ENCODE measurements at regions not wholly inside any gene's neighbourhood (a gene's known extent, or its start where the extent isn't known, plus 50 kb on each side); places are given as distances from the start of the nearest gene placed in this dataset.

DNA sequence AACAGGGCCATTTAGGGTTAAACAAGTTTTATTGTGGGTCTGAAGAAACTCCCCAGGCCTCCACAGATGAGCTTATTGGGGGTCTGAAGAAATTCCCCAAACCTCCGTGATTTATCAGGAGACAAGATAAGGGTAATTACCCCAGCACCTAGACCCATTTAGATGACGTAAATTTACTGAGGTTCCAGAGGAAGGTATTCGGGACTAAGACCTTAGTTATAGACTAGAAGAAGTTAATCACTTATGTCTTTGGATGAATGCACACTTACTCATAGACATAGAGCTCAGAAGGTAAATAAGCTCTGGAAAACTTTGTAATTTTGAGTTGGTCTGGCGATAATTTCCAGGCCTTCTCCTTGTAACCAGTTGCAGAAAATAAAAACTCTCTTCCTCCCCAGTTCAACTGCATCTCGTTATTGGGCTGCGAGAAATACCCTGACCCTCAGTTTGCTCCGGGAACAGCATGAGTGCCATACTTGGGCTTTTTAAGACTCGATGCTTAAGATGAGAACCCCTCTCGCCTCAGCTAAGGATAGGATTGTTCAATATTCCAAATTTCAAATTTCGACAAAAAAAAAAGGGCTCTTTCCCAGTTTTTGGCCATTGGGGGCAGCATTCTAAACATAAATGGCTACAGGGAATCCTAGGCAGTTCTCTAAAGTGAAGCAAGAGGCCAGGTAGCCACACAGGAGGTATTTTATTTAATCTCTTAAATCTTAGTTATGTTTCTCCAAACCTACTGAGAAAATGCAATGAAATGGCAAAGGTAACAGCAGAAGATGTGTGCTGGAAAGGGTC, 74.7 kb upstream of the PFKP start:
- Mint-ChIP-seq H3K4me1 (no peaks in the 10 kb centered on the region), H3K9me3 (peaks cover 0 to 19% (median 8%) of the 10 kb centered on the region in 11 donors), H3K27ac (no peak overlapping the region), H3K36me3 (peaks cover 0 to 17% (median 0%) of the 10 kb centered on the region in 5 donors), H3K4me3 (no peak overlapping the region), H3K27me3 (peaks cover 7 to 35% (median 23%) of the 10 kb centered on the region in 5 donors)
- no peak overlapping the region for H3K4me3 ChIP-seq (ENCODE audit: low read length)
- no peaks in the 10 kb centered on the region for H3K27me3 ChIP-seq (ENCODE audit: control insufficient read depth in 2 of 2, insufficient read depth in 2 of 2, low read length in 2 of 2)
- CTCF ChIA-PET: no interaction called here
- DNase-seq (no peak), ATAC-seq (no peak)
- POLR2A ChIA-PET: no interaction called here
- intact Hi-C loops (cut with micrococcal nuclease): no loop called here
- peaks cover 0 to 14% (median 0%) of the 10 kb centered on the region in 3 experiments for H3K9me3 ChIP-seq (ENCODE audit: control insufficient read depth in 2 of 3, low read length in 3 of 3)
- no peak overlapping the region for H3K27ac ChIP-seq (ENCODE audit: low read depth, low read length)
- H3K36me3 ChIP-seq (ENCODE audit: control insufficient read depth in 2 of 3, insufficient read depth in 3 of 3, low read length in 3 of 3): no peaks in the 10 kb centered on the region
- H3K4me1 ChIP-seq (ENCODE audit: control insufficient read depth in 2 of 2, insufficient read depth in 2 of 2, low read length in 2 of 2): no peaks in the 10 kb centered on the region

DNA sequence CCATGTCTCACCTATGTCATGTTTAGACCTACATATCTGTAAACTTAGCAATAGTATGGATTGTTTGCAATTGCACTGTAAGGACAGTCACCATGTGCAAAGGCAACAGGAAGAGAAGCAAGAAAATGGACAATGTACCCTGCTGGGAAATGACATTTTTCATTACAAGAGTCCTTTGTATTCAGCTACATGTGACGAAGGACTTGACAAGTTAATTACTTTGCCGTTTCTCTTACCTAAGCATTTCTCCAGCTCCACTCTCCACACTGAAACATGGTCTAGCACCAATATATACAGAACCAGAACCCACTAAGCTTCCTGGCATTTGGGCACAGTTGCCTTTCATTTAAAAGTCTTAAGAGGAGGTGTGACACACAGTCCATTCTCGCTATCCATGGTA, 76.6 kb upstream of the PFKP start:
- Mint-ChIP-seq H3K36me3 (peaks cover 0 to 17% (median 0%) of the 10 kb centered on the region in 5 donors), H3K27ac (no peak overlapping the region), H3K9me3 (peaks cover 0 to 19% (median 9%) of the 10 kb centered on the region in 11 donors), H3K4me3 (no peak overlapping the region), H3K27me3 (peaks cover 20 to 51% (median 35%) of the 10 kb centered on the region in 5 donors), H3K4me1 (peaks cover 0 to 14% (median 8%) of the 10 kb centered on the region in 7 donors)
- ChIA-PET CTCF (no interaction called here), POLR2A (no interaction called here)
- no peaks in the 10 kb centered on the region for H3K4me1 ChIP-seq (ENCODE audit: control insufficient read depth in 2 of 2, insufficient read depth in 2 of 2, low read length in 2 of 2)
- intact Hi-C loops (cut with micrococcal nuclease): no loop called here
- no peak overlapping the region for H3K27ac ChIP-seq (ENCODE audit: low read depth, low read length)
- DNase-seq (no peak), ATAC-seq (no peak)
- peaks cover 0 to 14% (median 0%) of the 10 kb centered on the region in 3 experiments for H3K9me3 ChIP-seq (ENCODE audit: control insufficient read depth in 2 of 3, low read length in 3 of 3)
- H3K27me3 ChIP-seq (ENCODE audit: control insufficient read depth in 2 of 2, insufficient read depth in 2 of 2, low read length in 2 of 2): no peaks in the 10 kb centered on the region
- no peaks in the 10 kb centered on the region for H3K36me3 ChIP-seq (ENCODE audit: control insufficient read depth in 2 of 3, insufficient read depth in 3 of 3, low read length in 3 of 3)
- H3K4me3 ChIP-seq (ENCODE audit: low read length): no peak overlapping the region

DNA sequence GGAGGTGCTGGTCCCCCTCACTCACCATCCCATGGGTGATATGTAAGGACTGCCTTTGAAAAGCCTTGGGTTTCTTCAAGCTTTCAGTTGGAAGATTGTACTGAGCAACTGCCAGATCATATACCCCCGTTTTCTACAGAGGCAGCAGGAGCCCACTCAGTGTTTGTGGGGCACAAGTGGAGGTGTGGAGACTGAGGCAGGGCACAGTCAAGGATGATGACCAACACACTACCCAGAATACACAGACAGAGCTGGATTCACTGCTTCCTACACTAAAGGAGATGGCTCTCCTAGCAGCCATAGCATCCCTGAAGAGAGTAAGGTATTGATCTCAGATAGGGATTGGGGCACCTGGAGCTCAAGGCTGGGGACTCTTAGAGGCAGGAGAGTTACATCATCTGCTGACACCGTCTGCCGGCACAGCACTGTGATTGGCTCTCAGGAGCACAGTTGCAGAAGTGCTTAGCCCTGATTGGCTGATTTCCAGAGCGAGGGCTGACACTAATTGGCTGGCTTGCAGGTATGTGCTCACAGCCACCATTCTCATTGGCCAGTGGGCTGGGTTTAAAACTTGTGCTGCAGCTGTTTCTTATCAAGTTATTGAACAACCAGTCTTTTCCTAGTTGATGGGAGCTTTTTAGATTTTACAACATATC, 77.9 kb upstream of the PFKP start:
- no peak overlapping the region for H3K27ac Mint-ChIP-seq
- Histone ChIP-seq H3K27ac (ENCODE audit: low read depth, low read length) (no peak overlapping the region), H3K4me1 (ENCODE audit: control insufficient read depth in 2 of 2, insufficient read depth in 2 of 2, low read length in 2 of 2) (no peaks in the 10 kb centered on the region), H3K4me3 (ENCODE audit: low read length) (no peak overlapping the region), H3K27me3 (ENCODE audit: control insufficient read depth in 2 of 2, insufficient read depth in 2 of 2, low read length in 2 of 2) (peaks cover 0 to 4% of the 10 kb centered on the region in 2 donors), H3K36me3 (ENCODE audit: control insufficient read depth in 2 of 3, insufficient read depth in 3 of 3, low read length in 3 of 3) (no peaks in the 10 kb centered on the region), H3K9me3 (ENCODE audit: control insufficient read depth in 2 of 3, low read length in 3 of 3) (peaks cover 0 to 14% (median 0%) of the 10 kb centered on the region in 3 experiments)
- ATAC-seq: no peak
- intact Hi-C loops (cut with micrococcal nuclease): no loop called here
- peaks cover 0 to 17% (median 0%) of the 10 kb centered on the region in 5 donors for H3K36me3 Mint-ChIP-seq
- peaks cover 0 to 14% (median 8%) of the 10 kb centered on the region in 7 donors for H3K4me1 Mint-ChIP-seq
- peaks cover 20 to 60% (median 44%) of the 10 kb centered on the region in 5 donors for H3K27me3 Mint-ChIP-seq
- peaks cover 0 to 19% (median 9%) of the 10 kb centered on the region in 11 donors for H3K9me3 Mint-ChIP-seq
- no peak for DNase-seq
- POLR2A ChIA-PET: no interaction called here
- CTCF ChIA-PET: no interaction called here
- peak overlapping the region in 1 of 10 donors; percentile 52 for H3K4me3 Mint-ChIP-seq

DNA sequence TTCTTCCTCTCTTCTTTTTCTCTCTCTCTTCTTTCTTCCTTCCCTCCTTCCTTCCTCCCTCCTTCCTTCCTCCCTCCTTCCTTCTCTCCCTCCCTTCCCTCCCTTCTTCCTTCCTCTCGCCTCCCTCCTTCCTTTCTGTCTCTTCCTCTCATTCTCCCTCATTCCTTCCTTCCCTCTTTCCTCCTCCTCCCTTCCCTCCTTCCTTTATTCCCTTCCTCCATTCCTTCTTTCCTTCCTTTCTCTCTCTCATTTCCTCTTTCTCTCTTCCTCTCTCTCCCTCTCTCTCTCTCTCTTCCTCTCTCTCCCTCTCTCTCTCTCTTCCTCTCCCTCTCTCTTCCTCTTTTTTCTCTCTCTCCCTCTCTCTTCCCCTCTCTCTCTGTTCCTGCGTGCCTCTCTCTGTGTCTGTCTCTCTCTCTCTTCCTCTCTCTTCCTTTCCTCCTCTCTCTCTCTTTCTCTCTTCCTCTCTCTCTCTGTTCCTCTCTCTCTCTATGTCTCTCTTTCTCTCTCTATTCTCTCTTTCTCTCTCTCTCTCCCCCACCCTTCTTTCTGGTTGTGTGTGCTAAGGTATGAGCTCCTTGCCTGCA, 80.1 kb upstream of the PFKP start:
- peaks cover 0 to 14% (median 0%) of the 10 kb centered on the region in 3 experiments for H3K9me3 ChIP-seq (ENCODE audit: control insufficient read depth in 2 of 3, low read length in 3 of 3)
- Mint-ChIP-seq H3K27ac (no peak overlapping the region), H3K4me3 (peak overlapping the region in 1 of 10 donors; percentile 30), H3K27me3 (peaks cover 20 to 56% (median 44%) of the 10 kb centered on the region in 5 donors), H3K9me3 (peaks cover 0 to 19% (median 9%) of the 10 kb centered on the region in 11 donors), H3K4me1 (peaks cover 0 to 14% (median 8%) of the 10 kb centered on the region in 7 donors), H3K36me3 (peaks cover 0 to 17% (median 0%) of the 10 kb centered on the region in 5 donors)
- POLR2A ChIA-PET: no interaction called here
- no peak overlapping the region for H3K27ac ChIP-seq (ENCODE audit: low read depth, low read length)
- H3K27me3 ChIP-seq (ENCODE audit: control insufficient read depth in 2 of 2, insufficient read depth in 2 of 2, low read length in 2 of 2): peaks cover 0 to 4% of the 10 kb centered on the region in 2 donors
- CTCF ChIA-PET: no interaction called here
- intact Hi-C loops (cut with micrococcal nuclease): no loop called here
- no peak for DNase-seq
- H3K4me3 ChIP-seq (ENCODE audit: low read length): no peak overlapping the region
- no peaks in the 10 kb centered on the region for H3K4me1 ChIP-seq (ENCODE audit: control insufficient read depth in 2 of 2, insufficient read depth in 2 of 2, low read length in 2 of 2)
- ATAC-seq: no peak
- no peaks in the 10 kb centered on the region for H3K36me3 ChIP-seq (ENCODE audit: control insufficient read depth in 2 of 3, insufficient read depth in 3 of 3, low read length in 3 of 3)

DNA sequence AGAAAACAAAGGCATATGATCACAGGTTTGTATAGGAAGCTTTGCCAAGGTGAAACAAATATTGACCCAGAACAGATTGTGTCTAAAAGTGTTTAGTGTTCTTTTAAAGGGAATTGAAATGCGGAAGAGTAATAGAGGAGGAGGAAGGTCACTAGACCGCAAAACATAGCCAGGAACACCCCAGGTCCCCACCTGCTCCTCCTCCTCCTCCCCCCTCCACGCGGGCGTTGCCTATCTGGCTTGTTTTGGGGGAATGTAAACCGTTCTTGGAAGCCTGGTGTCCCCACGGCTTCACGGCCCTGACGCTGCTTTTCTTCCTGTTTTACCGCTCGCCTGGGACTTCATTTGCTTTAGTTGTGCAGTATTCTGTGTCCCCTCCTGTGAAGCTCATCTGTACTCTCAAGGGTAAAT, 81.0 kb upstream of the PFKP start:
- CTCF ChIA-PET: no interaction called here
- Histone ChIP-seq H3K27ac (ENCODE audit: low read depth, low read length) (no peak overlapping the region), H3K27me3 (ENCODE audit: control insufficient read depth in 2 of 2, insufficient read depth in 2 of 2, low read length in 2 of 2) (peaks cover 0 to 4% of the 10 kb centered on the region in 2 donors), H3K4me3 (ENCODE audit: low read length) (no peak overlapping the region), H3K4me1 (ENCODE audit: control insufficient read depth in 2 of 2, insufficient read depth in 2 of 2, low read length in 2 of 2) (no peaks in the 10 kb centered on the region), H3K36me3 (ENCODE audit: control insufficient read depth in 2 of 3, insufficient read depth in 3 of 3, low read length in 3 of 3) (no peaks in the 10 kb centered on the region), H3K9me3 (ENCODE audit: control insufficient read depth in 2 of 3, low read length in 3 of 3) (peaks cover 0 to 14% (median 0%) of the 10 kb centered on the region in 3 experiments)
- H3K27ac Mint-ChIP-seq: no peak overlapping the region
- peaks cover 20 to 56% (median 44%) of the 10 kb centered on the region in 5 donors for H3K27me3 Mint-ChIP-seq
- H3K36me3 Mint-ChIP-seq: peaks cover 0 to 17% (median 0%) of the 10 kb centered on the region in 5 donors
- POLR2A ChIA-PET: no interaction called here
- no peak for DNase-seq
- H3K4me1 Mint-ChIP-seq: peaks cover 0 to 14% (median 8%) of the 10 kb centered on the region in 7 donors
- peak overlapping the region in 1 of 10 donors; percentile 14 for H3K4me3 Mint-ChIP-seq
- no peak for ATAC-seq
- peaks cover 0 to 19% (median 9%) of the 10 kb centered on the region in 11 donors for H3K9me3 Mint-ChIP-seq
- intact Hi-C loops (cut with micrococcal nuclease): no loop called here

DNA sequence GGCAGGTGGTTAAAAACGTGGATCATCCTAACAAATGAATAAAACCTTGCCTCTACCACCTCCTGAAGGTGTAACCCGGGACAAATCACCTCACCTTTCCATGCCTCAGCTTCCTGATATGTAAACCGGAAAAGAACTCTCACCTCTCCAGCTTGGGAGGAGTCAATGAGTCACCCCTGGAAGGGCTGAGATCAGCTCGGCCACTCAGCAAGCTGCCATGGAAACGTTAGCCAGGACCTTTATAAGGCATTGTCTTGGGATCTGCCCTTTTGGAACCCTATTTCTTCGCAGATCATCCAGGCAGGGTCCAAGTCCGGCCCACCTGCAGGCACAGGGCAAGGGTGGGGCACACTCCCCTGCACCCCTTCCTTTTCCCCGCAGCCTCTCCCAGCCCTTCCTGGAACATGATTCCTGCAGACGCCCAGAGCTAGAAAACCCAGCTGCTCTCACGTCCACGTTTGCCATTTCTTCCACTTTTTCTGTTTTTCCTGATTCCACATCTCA, 81.6 kb upstream of the PFKP start:
- Mint-ChIP-seq H3K4me1 (peaks cover 0 to 14% (median 8%) of the 10 kb centered on the region in 7 donors), H3K4me3 (peak overlapping the region in 1 of 10 donors; percentile 14), H3K27me3 (peaks cover 20 to 56% (median 44%) of the 10 kb centered on the region in 5 donors), H3K27ac (no peak overlapping the region), H3K9me3 (peaks cover 0 to 19% (median 9%) of the 10 kb centered on the region in 11 donors), H3K36me3 (peaks cover 0 to 17% (median 0%) of the 10 kb centered on the region in 5 donors)
- Histone ChIP-seq H3K4me1 (ENCODE audit: control insufficient read depth in 2 of 2, insufficient read depth in 2 of 2, low read length in 2 of 2) (no peaks in the 10 kb centered on the region), H3K36me3 (ENCODE audit: control insufficient read depth in 2 of 3, insufficient read depth in 3 of 3, low read length in 3 of 3) (no peaks in the 10 kb centered on the region), H3K4me3 (ENCODE audit: low read length) (no peak overlapping the region), H3K27me3 (ENCODE audit: control insufficient read depth in 2 of 2, insufficient read depth in 2 of 2, low read length in 2 of 2) (peaks cover 0 to 4% of the 10 kb centered on the region in 2 donors), H3K9me3 (ENCODE audit: control insufficient read depth in 2 of 3, low read length in 3 of 3) (peaks cover 0 to 14% (median 0%) of the 10 kb centered on the region in 3 experiments), H3K27ac (ENCODE audit: low read depth, low read length) (no peak overlapping the region)
- intact Hi-C loops (cut with micrococcal nuclease): no loop called here
- ATAC-seq: no peak
- DNase-seq: no peak
- ChIA-PET POLR2A (no interaction called here), CTCF (no interaction called here)

All from naive thymus-derived CD4-positive, alpha-beta T cell (primary cell).